MM.1S (cell line): ENCODE measurements at regions not wholly inside any gene's neighbourhood (a gene's known extent, or its start where the extent isn't known, plus 50 kb on each side); places are given as distances from the start of the nearest gene placed in this dataset.

Experiments used
- CTCF ChIP-seq: fragments of 300-600 bp; sonication (generic); IDR thresholded peaks from 2 replicates; pipeline ENCODE4 v1.5.1; 2016; ENCODE audit warnings: antibody characterized with exemption, low read length, mixed read lengths
- EZH2 ChIP-seq: fragments of 300-600 bp; sonication (generic); optimal IDR thresholded peaks from 2 replicates; pipeline ENCODE3; 2017; ENCODE audit warnings: low read depth, mild to moderate bottlenecking, antibody characterized with exemption, low read length, mixed read lengths

GRCh38 chr2:111679202-111679601 lies 204.8 kb downstream of the ANAPC1 start:
- TF ChIP-seq EZH2, result no peak
- TF ChIP-seq CTCF, result no peak
